UCSD-AML1 (cell line): ENCODE measurements at regions not wholly inside any gene's neighbourhood (a gene's known extent, or its start where the extent isn't known, plus 50 kb on each side); places are given as distances from the start of the nearest gene placed in this dataset.

Source experiments
- DNase-seq: peaks from one replicate; lab custom pipeline; 2025; ENCODE audit not compliant: unreplicated experiment; lab: John Stamatoyannopoulos, UW

- DNase-seq: no peak
Observed at GRCh38 chr2:7452110-7452876, 535.1 kb downstream of the RNF144A start.

DNA sequence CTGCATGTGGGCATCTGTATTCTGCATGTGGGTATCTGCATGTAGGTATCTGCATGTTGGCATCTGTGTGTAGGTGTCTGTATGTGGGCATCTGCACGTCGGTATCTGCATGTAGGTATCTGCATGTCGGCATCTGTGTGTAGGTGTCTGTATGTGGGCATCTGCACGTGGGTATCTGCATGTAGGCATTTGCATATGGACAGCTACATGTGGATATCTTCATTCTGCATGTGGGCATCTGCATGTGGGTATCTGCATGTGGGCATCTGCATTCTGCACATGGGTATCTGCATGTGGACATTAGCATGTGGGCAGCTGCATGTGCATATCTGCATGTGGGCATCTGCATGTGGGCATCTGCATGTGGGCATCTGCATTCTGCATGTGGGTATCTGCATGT, 537.4 kb downstream of the RNF144A start:
- no peak for DNase-seq

- DNase-seq: no peak
Observed at GRCh38 chr2:7456762-7457161, 539.5 kb downstream of the RNF144A start.

DNA sequence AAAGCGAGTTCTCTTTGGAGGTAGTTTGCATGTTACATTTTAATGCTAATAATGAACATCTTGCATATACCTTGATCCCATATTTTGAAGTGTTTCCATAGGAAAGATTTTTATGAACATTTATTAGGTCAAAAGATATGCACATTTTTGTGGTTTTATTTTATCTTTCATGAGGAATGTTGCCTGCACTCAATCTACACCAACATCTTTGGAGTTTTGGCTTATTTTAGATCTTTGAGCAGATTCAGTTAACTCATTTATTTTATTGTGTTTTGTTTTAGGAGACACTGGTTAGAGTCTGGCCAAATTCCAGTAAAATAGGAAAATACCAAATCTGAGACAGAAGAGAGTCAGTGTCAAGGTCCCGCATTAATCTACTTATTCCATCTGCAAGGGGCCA, 540.9 kb downstream of the RNF144A start:
- no peak for DNase-seq

DNA sequence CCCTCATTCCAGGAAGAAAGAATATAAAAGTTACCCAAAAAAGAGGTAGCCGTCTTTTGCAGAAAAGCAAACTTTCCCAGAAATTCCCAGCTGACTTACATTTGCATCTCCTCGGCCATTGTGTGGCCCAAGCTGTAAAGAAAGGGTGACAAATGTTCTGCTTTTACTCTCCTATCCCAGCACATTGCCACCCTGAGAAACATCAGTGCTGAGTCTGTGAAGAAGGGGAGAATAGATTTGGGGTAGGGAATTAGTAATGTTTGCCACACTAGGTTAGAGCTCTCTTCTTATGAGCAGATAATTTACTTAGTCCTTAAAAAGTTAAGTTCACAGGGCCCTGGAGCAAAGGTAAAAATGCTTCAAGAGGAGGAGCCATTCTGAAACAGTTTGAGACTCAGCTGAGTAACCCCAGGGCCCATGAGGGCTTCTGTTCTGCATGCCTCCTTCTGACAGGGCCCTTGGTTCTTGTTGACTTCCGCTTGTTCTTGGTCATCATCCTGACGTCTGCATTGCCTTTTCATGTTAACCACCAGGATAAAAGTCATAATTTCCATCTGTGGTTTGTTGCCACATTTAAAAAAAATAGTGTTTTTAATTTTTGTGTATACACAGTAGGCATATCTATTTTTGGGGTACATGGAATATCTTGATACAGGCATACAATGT, 550.7 kb downstream of the RNF144A start:
- DNase-seq: no peak

GRCh38 chr2:7468448-7468828, 551.2 kb downstream of the RNF144A start:
- no peak for DNase-seq

GRCh38 chr2:7468955-7469354, 551.7 kb downstream of the RNF144A start:
- DNase-seq: no peak

DNA sequence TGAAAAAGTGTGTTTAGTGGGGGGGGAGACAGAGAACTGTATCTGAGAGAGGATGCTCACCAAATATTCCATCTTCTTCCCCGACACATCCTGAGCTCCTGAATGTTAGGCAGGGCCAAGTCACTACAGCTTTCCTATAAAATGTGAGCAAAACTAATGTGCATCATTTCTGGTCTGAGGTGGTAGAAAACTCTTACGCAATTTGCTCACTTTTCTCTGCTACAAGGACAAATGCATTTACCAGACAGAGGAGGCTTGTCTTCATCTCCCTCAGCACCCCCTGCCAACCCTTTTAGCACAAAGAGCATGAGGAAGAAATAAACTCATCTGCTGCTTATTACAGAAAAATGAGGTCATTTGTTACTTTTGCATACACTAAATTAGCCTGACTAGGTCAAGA, 554.0 kb downstream of the RNF144A start:
- no peak for DNase-seq

DNA sequence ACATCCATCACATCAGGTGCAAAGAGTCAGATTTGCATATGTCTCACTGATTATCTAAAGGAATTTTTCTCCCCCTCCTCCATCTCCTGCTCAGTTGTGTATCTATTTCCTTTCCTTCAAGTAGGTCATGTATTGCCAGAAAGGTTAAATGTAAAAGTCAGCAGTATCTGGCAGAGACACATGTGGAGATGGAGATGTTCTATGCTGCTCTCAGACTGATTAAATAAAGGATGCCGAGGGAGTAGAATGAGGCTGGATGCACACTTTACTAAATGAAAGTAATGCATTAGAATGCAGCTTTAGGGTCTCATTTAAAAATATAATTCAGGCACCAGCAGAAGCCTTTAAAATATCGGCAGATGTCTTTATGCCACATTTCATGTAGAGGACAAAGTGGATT, 555.3 kb downstream of the RNF144A start:
- DNase-seq: no peak

DNA sequence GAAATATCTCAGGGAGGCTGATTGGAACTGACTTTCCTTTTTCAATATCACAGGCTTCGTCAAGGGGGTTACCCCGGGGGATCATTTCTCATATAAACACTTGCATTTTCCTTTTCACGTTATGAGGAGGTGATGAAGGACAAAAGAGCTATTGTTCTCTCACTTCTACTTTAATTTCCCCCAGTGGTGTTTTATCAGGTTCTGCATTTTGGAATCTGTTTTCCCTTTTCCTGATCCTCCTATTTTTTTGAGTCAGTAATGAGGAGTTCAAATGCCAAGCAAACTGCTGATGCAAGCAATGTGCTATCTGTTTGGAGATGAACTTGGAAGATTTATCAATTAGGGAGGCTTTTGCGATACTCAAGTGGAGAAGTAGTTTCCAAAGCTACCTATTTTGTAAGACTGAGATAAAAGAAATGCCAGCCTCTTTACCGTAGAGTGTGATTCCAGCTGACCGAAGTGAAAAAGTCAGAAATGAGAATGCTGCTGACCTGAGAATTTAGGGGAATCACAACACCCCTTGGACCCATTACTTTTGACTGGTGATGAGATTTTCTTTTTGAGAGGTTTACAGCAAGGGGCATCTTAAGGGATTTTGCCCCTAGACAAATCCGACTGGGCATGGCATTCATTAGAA, 556.0 kb downstream of the RNF144A start:
- no peak for DNase-seq

- DNase-seq: no peak
Observed at GRCh38 chr2:7476371-7476770, 559.2 kb downstream of the RNF144A start.

GRCh38 chr2:7479603-7480002, 562.4 kb downstream of the RNF144A start:
- no peak for DNase-seq

DNA sequence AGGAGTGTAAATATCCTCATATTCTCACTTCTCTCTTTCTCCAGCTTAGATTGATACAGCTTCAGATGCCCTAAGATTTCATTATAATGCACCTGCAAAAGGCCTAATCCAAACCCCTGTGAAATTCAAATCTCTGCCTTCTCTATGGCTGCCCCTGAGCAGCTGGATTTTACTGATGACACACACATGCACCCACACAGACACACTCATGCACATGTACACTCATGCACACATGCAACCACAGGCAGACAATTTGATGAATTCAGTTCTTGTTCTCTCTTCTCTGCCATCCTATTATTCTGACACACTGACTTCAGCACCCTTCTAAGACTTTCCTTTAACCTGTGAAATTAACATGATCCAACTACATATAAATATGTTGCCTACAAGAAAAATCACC, 563.2 kb downstream of the RNF144A start:
- no peak for DNase-seq

DNA sequence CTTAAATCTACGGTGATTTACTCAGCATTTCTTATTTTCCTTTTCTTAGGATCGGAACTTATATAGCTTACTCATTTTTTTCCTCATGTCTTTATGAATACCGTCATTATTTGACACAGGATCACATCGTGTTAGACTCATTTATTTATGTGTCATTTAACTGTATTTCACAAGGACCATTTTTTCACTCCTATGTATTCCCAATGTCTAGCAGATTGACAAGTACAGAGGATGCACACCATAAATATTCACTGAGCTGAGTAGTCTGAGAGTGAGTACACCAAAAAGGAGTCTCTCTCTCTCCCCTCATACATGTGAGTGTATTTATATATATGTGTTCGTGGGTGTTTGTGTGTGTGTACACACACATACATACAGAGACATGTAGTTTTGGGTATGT, 573.5 kb downstream of the RNF144A start:
- no peak for DNase-seq

- no peak for DNase-seq
Observed at GRCh38 chr2:7492719-7493118, 575.5 kb downstream of the RNF144A start.

GRCh38 chr2:7497178-7497577, 580.0 kb downstream of the RNF144A start:
- no peak for DNase-seq

DNA sequence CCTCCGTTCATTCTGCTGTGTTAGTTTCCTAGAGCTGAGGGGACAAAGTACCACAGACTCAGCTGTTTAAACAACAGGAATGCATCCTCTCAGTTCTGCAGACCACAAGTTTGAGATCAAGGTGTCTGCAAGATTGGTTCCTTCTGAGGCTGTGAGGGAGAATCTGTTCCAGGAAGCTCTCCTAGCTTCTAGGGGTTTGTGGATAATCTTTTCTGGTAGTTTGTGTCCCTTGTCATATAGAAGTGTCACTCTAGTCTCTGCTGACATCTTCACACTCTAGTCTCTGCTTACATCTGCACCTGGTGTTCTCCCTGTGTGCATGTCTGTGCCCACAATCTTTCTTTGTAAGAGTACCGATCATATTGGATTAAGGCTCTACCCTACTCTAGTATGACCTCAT, 581.8 kb downstream of the RNF144A start:
- no peak for DNase-seq

DNA sequence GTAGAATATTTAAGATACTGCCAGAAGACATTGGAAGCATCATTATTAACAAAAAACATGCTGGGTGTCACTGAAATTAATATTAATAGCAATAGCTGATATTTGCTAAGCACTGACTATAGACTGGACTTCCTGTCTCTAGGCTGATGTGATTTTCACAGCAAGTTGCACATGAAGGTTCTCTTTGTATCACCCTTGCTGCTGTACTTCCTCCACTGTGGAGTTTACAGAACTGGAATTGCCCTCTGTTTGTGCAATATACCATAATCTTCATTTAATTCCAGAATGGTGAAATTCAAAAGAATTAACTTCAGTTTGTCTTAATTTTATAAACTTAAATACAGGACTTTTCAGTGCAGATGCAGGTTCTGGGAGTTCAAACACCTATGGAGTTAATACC, 585.1 kb downstream of the RNF144A start:
- DNase-seq: no peak

DNA sequence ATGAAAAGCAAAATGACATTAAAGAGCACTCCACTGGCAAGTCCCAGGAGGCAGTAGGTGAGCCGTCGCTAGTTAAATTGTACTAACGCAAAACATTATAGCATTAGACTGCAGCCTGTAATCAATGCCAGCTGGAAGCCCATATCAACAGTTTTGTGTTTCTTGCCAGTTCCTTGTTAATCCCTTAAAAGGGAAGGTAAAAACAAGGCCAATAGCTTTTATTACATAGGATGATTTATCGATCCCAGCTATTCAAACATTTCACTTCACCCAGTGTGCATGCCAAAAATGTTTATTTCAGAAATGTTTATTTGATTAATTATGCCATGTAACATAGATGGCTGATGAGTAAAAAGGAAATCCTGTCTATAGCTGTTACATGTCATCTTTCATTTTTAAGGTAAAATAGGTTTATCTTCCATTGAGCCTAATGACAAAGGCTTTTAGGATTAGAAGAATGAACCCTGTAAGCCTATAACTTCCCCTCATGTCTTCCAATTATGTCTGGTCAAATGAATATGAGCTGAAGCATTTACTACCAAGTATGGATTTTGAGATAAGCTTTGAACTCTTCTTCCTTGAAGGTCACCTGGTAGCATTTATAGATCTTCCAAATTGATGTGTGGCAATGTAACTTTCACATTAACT, 591.2 kb downstream of the RNF144A start:
- no peak for DNase-seq

DNA sequence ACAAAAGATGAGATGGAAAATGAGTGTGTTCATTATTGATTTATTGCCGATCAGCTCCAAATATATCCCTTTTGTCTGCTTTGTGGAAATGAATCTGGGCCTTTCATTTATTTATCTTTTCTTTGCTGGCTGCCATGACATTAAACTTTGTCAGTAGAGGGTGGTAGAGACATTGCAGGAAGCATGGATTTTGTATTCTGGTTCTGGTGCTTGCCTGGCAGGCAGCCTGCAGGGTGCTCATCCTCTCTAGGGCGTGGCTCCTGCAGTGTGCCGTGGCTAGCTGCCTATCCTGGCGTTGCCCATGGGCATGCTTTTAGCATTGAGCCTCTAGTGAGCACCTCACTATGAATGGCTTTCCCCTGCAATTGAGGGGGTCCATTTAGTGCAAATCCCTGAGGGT, 593.1 kb downstream of the RNF144A start:
- DNase-seq: no peak

DNA sequence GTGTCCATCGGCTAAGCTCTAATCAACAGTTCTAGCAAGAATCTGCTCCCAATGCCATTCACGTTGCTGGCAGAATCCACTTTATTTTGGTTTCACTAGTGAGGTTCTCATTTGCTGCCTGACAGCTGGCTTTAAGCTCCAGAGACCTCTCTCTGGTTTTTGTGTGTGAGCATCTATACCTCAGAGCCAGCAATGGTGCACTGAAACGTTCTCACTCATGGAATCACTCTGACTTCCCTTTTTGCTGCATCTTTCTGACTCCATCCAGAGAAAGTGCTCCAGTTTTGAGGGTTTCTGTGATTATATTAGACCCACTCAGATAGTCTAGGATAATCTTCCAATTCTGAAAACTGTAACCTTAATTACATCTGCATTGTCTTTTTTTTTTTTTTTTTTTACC, 596.6 kb downstream of the RNF144A start:
- no peak for DNase-seq

GRCh38 chr2:7515327-7515726, 598.1 kb downstream of the RNF144A start:
- no peak for DNase-seq
